DND-41 (cell line): ENCODE measurements at regions not wholly inside any gene's neighbourhood (a gene's known extent, or its start where the extent isn't known, plus 50 kb on each side); places are given as distances from the start of the nearest gene placed in this dataset.

Experiments used
- ATAC-seq: fragments of 200-7000 bp; cut with Tn5 transposase; 3 replicates; pipeline ENCODE4 v1.9.1; 2021; ENCODE audit warnings: low read depth; ENCODE audit not compliant: insufficient read depth
- DNase-seq: peaks from one replicate; pipeline ENCODE4 v3.0.0-alpha.2; 2020
- H2AFZ ChIP-seq: 2 replicates; pipeline ENCODE4 v1.6.0; 2012; ENCODE audit warnings: low read depth, low read length
- H3K27ac ChIP-seq: 2 replicates; pipeline ENCODE4 v1.5.1; 2012; ENCODE audit warnings: low read length, inconsistent platforms
- H3K27me3 ChIP-seq: fragments of 200-600 bp; sonication (generic); 2 replicates; pipeline ENCODE4 v1.6.0; 2012; ENCODE audit warnings: low read length, mild to moderate bottlenecking, inconsistent platforms; ENCODE audit not compliant: insufficient read depth, poor library complexity
- H3K36me3 ChIP-seq: 2 replicates; pipeline ENCODE4 v1.5.1; 2012; ENCODE audit warnings: low read length, inconsistent platforms; ENCODE audit not compliant: insufficient read depth
- H3K4me1 ChIP-seq: 2 replicates; pipeline ENCODE4 v1.5.1; 2012; ENCODE audit warnings: mild to moderate bottlenecking, low read length; ENCODE audit not compliant: insufficient read depth
- H3K4me2 ChIP-seq: 2 replicates; pipeline ENCODE4 v1.6.0; 2012; ENCODE audit warnings: mild to moderate bottlenecking, moderate library complexity, low read length, inconsistent platforms; ENCODE audit not compliant: insufficient read depth
- H3K4me3 ChIP-seq, 2 experiments: fragments of 200-600 bp in 1 of 2; shearing (Covaris generic) in 1 of 2; 2 replicates each; pipeline ENCODE4 v1.5.1; 2012 to 2016; ENCODE audit warnings: inconsistent platforms in 2 of 2, low read length in 2 of 2, mild to moderate bottlenecking in 2 of 2, low read depth in 1 of 2, moderate library complexity in 1 of 2
- H3K79me2 ChIP-seq: 2 replicates; pipeline ENCODE4 v1.6.0; 2012; ENCODE audit warnings: low read length, inconsistent platforms; ENCODE audit not compliant: insufficient read depth
- H3K9ac ChIP-seq: 2 replicates; pipeline ENCODE4 v1.6.0; 2012; ENCODE audit warnings: low read depth, mild to moderate bottlenecking, inconsistent platforms, low read length, moderate library complexity
- H3K9me3 ChIP-seq: 2 replicates; pipeline ENCODE4 v1.5.1; 2012; ENCODE audit warnings: low read length, moderate library complexity, mild to moderate bottlenecking, inconsistent platforms; ENCODE audit not compliant: insufficient read depth, severe bottlenecking
- H4K20me1 ChIP-seq: 2 replicates; pipeline ENCODE4 v1.6.0; 2012; ENCODE audit warnings: low read length; ENCODE audit not compliant: insufficient read depth
- CTCF ChIP-seq: IDR thresholded peaks from 2 replicates; pipeline ENCODE4 v1.5.1; 2012; ENCODE audit warnings: borderline replicate concordance, low read length, moderate library complexity, mild to moderate bottlenecking; ENCODE audit not compliant: poor library complexity, severe bottlenecking; ENCODE audit errors: extremely low read depth
- EZH2 ChIP-seq: IDR thresholded peaks from 3 replicates; pipeline ENCODE4 v1.6.1; 2012; ENCODE audit warnings: borderline replicate concordance, low read depth, mild to moderate bottlenecking, moderate library complexity, low read length, inconsistent platforms; ENCODE audit not compliant: severe bottlenecking

- no peak for DNase-seq
- no peaks in the 10 kb centered on the region for H3K36me3 ChIP-seq
- H3K4me3 ChIP-seq = no peak overlapping the region
- no peak overlapping the region for H3K27ac ChIP-seq
- no peak overlapping the region for H3K4me2 ChIP-seq
- no peak overlapping the region for H2AFZ ChIP-seq
- no peaks in the 10 kb centered on the region for H3K9me3 ChIP-seq
- ATAC-seq = no peak
- H3K4me1 ChIP-seq = no peaks in the 10 kb centered on the region
- no peaks in the 10 kb centered on the region for H3K27me3 ChIP-seq
- no peak overlapping the region for H3K9ac ChIP-seq
- no peaks in the 10 kb centered on the region for H3K79me2 ChIP-seq
- H4K20me1 ChIP-seq = no peaks in the 10 kb centered on the region
- TF ChIP-seq CTCF = no peak
- TF ChIP-seq EZH2 = no peak
Observed at GRCh38 chr6:126600258-126600916, 260.5 kb downstream of the CENPW start.

- DNase-seq (no peak), ATAC-seq (no peak)
- H3K9me3 ChIP-seq = no peaks in the 10 kb centered on the region
- H3K79me2 ChIP-seq = no peaks in the 10 kb centered on the region
- no peak overlapping the region for H3K4me2 ChIP-seq
- H3K4me3 ChIP-seq = no peak overlapping the region
- TF ChIP-seq EZH2 (no peak), CTCF (no peak)
- no peaks in the 10 kb centered on the region for H4K20me1 ChIP-seq
- H3K27ac ChIP-seq = no peak overlapping the region
- no peaks in the 10 kb centered on the region for H3K4me1 ChIP-seq
- H2AFZ ChIP-seq = no peak overlapping the region
- H3K9ac ChIP-seq = no peak overlapping the region
- H3K27me3 ChIP-seq = no peaks in the 10 kb centered on the region
- H3K36me3 ChIP-seq = no peaks in the 10 kb centered on the region
Observed at GRCh38 chr6:126603410-126603809, 263.5 kb downstream of the CENPW start.

- H4K20me1 ChIP-seq = no peaks in the 10 kb centered on the region
- no peaks in the 10 kb centered on the region for H3K9me3 ChIP-seq
- no peak for ATAC-seq
- H3K4me2 ChIP-seq = no peak overlapping the region
- H2AFZ ChIP-seq = no peak overlapping the region
- H3K27ac ChIP-seq = no peak overlapping the region
- no peak for DNase-seq
- H3K9ac ChIP-seq = no peak overlapping the region
- no peaks in the 10 kb centered on the region for H3K27me3 ChIP-seq
- no peaks in the 10 kb centered on the region for H3K4me1 ChIP-seq
- no peaks in the 10 kb centered on the region for H3K36me3 ChIP-seq
- TF ChIP-seq EZH2 = no peak
- no peak overlapping the region for H3K4me3 ChIP-seq
- no peaks in the 10 kb centered on the region for H3K79me2 ChIP-seq
Observed at GRCh38 chr6:126605089-126605488, 265.2 kb downstream of the CENPW start.

- Histone ChIP-seq H4K20me1 (no peaks in the 10 kb centered on the region), H3K4me2 (no peak overlapping the region), H2AFZ (no peak overlapping the region), H3K27ac (no peak overlapping the region), H3K9me3 (no peaks in the 10 kb centered on the region), H3K4me3 (no peak overlapping the region), H3K79me2 (no peaks in the 10 kb centered on the region), H3K9ac (no peak overlapping the region), H3K36me3 (no peaks in the 10 kb centered on the region), H3K4me1 (no peaks in the 10 kb centered on the region), H3K27me3 (no peaks in the 10 kb centered on the region)
- DNase-seq (no peak), ATAC-seq (no peak)
- TF ChIP-seq CTCF = no peak
- TF ChIP-seq EZH2 = no peak
Observed at GRCh38 chr6:126607289-126607688, 267.4 kb downstream of the CENPW start.
